Hepatic stellate cell (primary cell): ENCODE measurements at regions not wholly inside any gene's neighbourhood (a gene's known extent, or its start where the extent isn't known, plus 50 kb on each side); places are given as distances from the start of the nearest gene placed in this dataset.

ENCODE experiments used
- DNase-seq: peaks from one replicate; pipeline ENCODE4 v3.0.0; 2011; ENCODE audit warnings: low spot score

DNA sequence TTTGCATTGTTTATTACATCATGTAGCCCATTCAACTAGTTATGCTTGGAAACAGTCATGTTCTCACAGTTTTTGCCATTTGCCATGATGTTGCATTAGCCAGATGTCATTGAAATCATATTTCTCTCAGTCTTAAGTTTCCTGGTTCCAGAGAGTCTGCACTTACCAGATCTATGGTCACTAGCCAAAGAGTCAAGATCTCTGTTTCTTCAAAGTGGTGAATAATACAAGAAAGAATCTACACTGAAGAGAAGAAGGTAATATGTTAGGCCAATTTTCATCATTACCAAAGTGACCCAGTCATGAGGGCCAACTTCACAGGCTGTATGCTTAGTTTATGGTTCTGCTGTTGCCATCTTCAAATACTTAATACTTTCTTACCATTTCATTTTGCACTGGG is 89.0 kb upstream of the PHYHIPL start:
- DNase-seq: no peak

DNA sequence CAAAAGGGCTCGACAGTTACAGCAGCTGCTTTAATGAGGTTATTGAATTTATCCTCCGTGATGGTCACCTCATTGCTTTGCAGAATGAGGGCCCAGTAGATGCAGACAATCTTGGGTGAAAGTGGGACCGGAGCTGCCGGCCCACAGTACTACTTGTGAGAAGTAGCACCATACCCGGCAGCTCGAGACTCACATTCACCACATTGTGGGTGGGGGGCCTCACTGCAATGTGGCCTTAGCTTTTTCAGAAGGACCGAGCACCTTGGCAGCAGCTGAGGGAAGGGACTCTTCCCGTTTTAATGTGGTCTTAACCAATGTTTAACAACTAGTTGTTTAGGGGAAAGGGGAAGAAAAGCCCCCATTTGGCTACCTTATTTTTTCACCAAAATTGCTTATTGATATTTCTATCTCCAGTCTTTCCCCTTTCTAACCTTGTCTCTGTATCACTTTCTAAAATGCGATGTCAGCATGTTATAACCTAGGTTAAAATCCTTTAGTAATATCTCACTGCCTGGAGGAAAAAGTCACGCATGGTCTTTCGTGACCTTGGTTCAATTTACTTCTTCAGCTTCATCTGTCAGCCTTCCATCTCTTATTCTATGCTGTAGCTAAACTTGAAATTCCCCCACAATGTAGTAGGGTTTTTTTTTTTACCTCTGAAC is 87.4 kb upstream of the PHYHIPL start:
- no peak for DNase-seq

GRCh38 chr10:59090817-59091622 is 85.4 kb upstream of the PHYHIPL start:
- no peak for DNase-seq

DNA sequence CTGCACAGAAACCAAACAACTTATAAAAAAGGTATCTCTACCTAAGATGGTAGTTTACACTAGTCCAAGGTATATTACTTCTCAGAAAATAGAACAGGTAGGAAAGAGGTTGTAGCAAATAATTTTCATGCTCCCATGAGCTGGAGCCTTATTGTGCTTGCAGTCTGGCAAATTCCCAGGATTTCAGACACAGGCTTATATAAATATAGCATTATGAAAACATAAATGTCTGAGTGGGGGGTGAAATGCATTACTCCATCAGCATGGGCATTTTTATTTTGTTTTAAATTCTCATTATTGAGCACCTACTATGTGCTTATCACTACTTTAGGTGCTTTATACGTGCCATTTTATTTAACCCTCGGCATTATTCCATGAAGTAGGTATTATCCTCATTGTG is 83.0 kb upstream of the PHYHIPL start:
- DNase-seq: no peak

- DNase-seq: no peak
Measured at GRCh38 chr10:59096631-59097030, 79.8 kb upstream of the PHYHIPL start.

DNA sequence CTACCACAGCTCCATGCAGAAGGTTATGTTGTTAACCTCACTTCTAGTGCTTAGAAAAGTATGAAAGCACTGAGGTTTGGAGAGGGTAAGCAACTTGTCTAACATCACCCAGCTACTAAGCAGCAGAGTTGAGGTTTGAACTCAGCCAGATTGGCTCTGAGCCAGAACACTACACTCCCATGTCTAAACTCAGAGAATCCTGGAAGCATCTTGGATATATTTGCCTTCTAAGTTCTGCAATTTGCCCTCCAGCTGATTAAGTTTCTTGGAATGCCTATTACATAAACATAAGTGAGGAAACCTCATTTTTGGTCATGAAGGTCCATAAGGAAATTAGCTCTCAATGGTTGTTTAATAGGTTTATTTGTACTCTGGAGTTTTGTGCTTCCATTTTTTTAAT is 78.1 kb upstream of the PHYHIPL start:
- DNase-seq: peak; percentile 19

GRCh38 chr10:59098831-59099452 is 77.5 kb upstream of the PHYHIPL start:
- no peak for DNase-seq

GRCh38 chr10:59099481-59099880 is 77.0 kb upstream of the PHYHIPL start:
- DNase-seq: no peak

- DNase-seq: no peak
Measured at GRCh38 chr10:59102394-59102793, 74.0 kb upstream of the PHYHIPL start.

GRCh38 chr10:59104186-59104585 is 72.3 kb upstream of the PHYHIPL start:
- no peak for DNase-seq

- no peak for DNase-seq
Measured at GRCh38 chr10:59106441-59106840, 70.0 kb upstream of the PHYHIPL start.

- DNase-seq: no peak
Measured at GRCh38 chr10:59107147-59107546, 69.3 kb upstream of the PHYHIPL start.

DNA sequence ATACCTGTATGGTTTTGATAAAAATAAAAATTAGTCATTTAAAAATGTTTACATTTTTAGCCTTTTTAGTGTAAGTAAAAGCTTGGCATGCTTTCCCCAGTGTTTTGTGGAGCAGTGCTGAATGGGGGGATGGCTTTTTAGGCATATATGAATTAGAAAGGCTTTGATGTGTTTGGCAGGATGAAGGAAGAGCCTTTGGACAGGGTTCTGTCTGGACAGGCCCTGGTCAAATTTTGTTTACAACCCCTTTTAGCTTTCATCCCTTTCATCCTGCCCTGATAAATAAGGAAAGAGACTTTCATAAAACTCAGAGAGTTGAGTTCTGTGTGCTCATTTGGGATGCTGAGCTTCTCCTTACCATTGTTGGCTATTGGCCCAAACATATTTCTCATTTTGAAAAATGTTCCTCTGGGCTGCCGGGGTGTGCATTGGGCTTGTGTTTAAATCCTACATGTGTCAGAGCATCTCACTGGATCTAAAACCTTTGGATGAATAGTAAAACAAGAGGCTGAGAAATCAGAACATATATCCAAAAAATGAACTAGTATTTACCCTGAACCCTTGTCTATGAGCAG is 68.1 kb upstream of the PHYHIPL start:
- no peak for DNase-seq

DNA sequence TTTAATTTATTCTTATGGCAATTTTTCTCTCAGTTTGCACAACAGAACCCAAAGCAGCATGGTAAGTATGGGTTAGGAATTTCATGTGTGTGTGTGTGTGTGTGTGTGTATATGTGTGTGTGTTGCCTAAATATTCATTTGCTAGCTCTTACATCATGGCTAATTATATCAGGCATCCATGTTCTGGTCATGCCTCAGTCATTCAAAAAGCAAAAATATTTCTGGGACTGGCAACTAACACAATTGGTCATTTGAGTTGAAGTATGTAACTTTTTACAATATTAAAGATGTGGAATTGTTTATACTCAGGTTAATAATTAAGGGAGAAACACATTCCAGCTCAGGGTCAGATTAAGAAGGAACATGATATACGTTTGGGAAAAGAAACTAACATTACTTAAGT is 67.6 kb upstream of the PHYHIPL start:
- DNase-seq: no peak

GRCh38 chr10:59109826-59110225 is 66.6 kb upstream of the PHYHIPL start:
- no peak for DNase-seq

DNA sequence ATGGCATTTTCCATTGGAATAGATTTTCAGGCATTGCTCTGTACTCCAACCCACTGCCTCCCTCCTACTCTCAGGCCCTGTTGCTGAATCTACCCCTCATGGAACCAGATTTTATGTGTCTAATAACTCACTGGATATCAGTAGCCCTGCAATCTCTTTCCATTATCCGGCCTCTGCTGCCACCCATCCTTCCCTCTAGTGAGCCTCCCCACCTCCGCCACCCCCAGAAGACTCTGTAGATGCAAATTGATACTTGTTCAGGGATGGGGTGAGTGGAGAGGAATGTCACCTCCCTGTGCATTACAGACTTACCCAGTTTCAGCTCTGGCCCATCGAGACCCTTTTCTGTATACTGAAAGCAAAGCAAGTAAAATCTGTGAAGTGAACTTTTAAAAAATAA is 52.3 kb upstream of the PHYHIPL start:
- DNase-seq: no peak

DNA sequence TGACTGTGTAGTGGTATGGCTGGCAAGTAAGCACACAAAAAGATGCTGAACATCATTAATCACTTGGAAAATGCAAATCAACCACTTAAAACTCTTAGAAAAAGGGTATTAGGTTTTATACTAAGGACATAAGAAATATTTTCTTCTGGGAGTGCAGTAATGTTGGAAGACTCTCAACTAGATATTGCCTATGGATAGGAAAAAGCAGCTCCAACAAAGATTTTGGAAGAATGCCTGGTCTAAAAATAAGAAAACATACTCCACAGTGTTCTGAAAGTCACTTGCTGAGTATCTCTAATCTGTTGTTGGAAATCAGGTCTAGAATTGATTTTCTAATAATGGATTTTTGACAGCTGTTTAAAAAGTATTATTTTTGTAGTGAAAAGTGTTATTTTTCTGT is 50.8 kb upstream of the PHYHIPL start:
- no peak for DNase-seq

DNA sequence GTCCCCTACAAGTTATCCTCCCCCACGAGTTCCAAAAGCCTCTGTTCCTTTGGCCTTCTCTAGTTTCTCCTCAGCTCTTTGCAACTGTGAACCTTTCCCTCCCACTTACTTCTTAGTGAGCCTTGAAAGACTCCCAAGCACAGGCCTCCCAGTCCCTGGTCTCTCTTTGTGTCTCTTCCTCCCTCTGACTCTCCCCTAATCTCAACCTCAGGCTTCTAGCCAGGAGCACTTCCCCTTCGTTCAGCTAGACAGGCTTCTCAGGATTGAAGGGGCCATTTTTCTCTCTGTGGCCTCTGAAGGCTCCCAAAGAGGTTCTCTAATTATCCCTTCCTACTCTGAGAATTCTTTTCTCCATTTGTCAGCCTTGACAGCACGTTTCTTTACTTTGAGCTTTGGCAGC is 50.2 kb upstream of the PHYHIPL start:
- no peak for DNase-seq
